H1 (cell line): ENCODE measurements at regions not wholly inside any gene's neighbourhood (a gene's known extent, or its start where the extent isn't known, plus 50 kb on each side); places are given as distances from the start of the nearest gene placed in this dataset.

ENCODE experiments used
- CTCF ChIA-PET: fragments of 300-600 bp; sonication (Branson Sonifier 250); formaldehyde crosslinking; loops from one replicate; lab custom pipeline; 2021; ENCODE audit not compliant: partially characterized antibody; lab: Charles Lee
- POLR2A ChIA-PET: fragments of 300-600 bp; sonication (Branson Sonifier 250); formaldehyde crosslinking; loops from one replicate; lab custom pipeline; 2021; ENCODE audit warnings: inconsistent platforms; ENCODE audit not compliant: partially characterized antibody; lab: Charles Lee
- DNase-seq, 2 experiments: peaks; one replicate each; pipeline versions ENCODE4 v3.0.0 to v3.0.0-alpha.2; 2010 to 2022; ENCODE audit warnings: low spot score in 2 of 2, low read depth in 1 of 2, mixed read lengths in 1 of 2
- FAIRE-seq: peaks from 2 replicates; lab custom pipeline; 2011; peaks lifted over from hg19 to GRCh38; lab: Jason Lieb, UNC
- H2AFZ ChIP-seq: 2 replicates; pipeline ENCODE4 v1.8.1; 2012; ENCODE audit warnings: low read length, inconsistent platforms
- H2AK5ac ChIP-seq: 2 replicates; pipeline ENCODE4 v1.6.1; 2013; ENCODE audit warnings: low read depth, low read length
- H2BK120ac ChIP-seq: replicated peaks from 2 replicates; pipeline ENCODE3; 2013; ENCODE audit warnings: low read depth, low read length, inconsistent platforms
- H2BK12ac ChIP-seq: 2 replicates; pipeline ENCODE4 v1.6.1; 2013; ENCODE audit warnings: low read depth, low read length
- H2BK15ac ChIP-seq: 2 replicates; pipeline ENCODE4 v1.6.1; 2013; ENCODE audit warnings: low read length
- H2BK20ac ChIP-seq: 2 replicates; pipeline ENCODE4 v1.6.1; 2013; ENCODE audit warnings: low read length
- H2BK5ac ChIP-seq: 2 replicates; pipeline ENCODE4 v1.6.1; 2013; ENCODE audit warnings: low read depth, low read length
- H3K14ac ChIP-seq: 2 replicates; pipeline ENCODE4 v1.6.1; 2013; ENCODE audit warnings: inconsistent platforms; ENCODE audit not compliant: insufficient read length
- H3K18ac ChIP-seq: 2 replicates; pipeline ENCODE4 v1.6.1; 2013; ENCODE audit warnings: low read length; ENCODE audit errors: extremely low read depth
- H3K23ac ChIP-seq: 2 replicates; pipeline ENCODE4 v1.6.1; 2013; ENCODE audit warnings: inconsistent platforms; ENCODE audit not compliant: insufficient read length
- H3K23me2 ChIP-seq: 2 replicates; pipeline ENCODE4 v1.6.1; 2013; ENCODE audit warnings: low read depth, low read length
- H3K27ac ChIP-seq: 2 replicates; pipeline ENCODE4 v1.6.1; 2011; ENCODE audit warnings: low read depth, low read length, inconsistent platforms
- H3K27me3 ChIP-seq, 4 experiments: replicated peaks in 1 of 4; 1 replicate in 1 of 4; 2 replicates in 3 of 4; pipeline versions ENCODE4 v1.6.1 to v1.8.1; 2011 to 2013; ENCODE audit warnings: low read length in 3 of 4, mild to moderate bottlenecking in 3 of 4, inconsistent platforms in 2 of 4, mixed read lengths in 2 of 4, moderate library complexity in 1 of 4; ENCODE audit not compliant: control insufficient read depth in 3 of 4, insufficient read depth in 3 of 4; ENCODE audit errors: extremely low read depth in 1 of 4
- H3K36me3 ChIP-seq, 4 experiments: 2 replicates each; pipeline versions ENCODE4 v1.6.1 to v1.8.1; 2011 to 2013; ENCODE audit warnings: mild to moderate bottlenecking in 4 of 4, low read length in 3 of 4, moderate library complexity in 2 of 4, control low read depth in 1 of 4, inconsistent platforms in 1 of 4; ENCODE audit not compliant: insufficient read depth in 4 of 4, control insufficient read depth in 2 of 4
- H3K4ac ChIP-seq: replicated peaks from 2 replicates; pipeline ENCODE3; 2013; ENCODE audit warnings: low read length, low read depth, mixed read lengths, inconsistent platforms; ENCODE audit not compliant: insufficient read length
- H3K4me1 ChIP-seq, 4 experiments: replicated peaks in 1 of 4; 1 replicate in 1 of 4; 2 replicates in 3 of 4; pipeline versions ENCODE4 v1.6.1 to v1.8.1; 2011 to 2013; ENCODE audit warnings: low read length in 3 of 4, inconsistent platforms in 2 of 4, mixed read lengths in 1 of 4; ENCODE audit not compliant: insufficient read depth in 4 of 4, control insufficient read depth in 3 of 4
- H3K4me2 ChIP-seq, 2 experiments: 2 replicates each; pipeline versions ENCODE4 v1.6.1 to v1.8.1; 2011 to 2013; ENCODE audit warnings: low read depth in 2 of 2, low read length in 2 of 2, control low read depth in 1 of 2, inconsistent platforms in 1 of 2, mild to moderate bottlenecking in 1 of 2; ENCODE audit not compliant: insufficient read depth in 1 of 2
- H3K4me3 ChIP-seq, 4 experiments: fragments of 200-600, 300-600 bp in 1 of 4; sonication (generic), shearing (Covaris generic), sonication (Bioruptor Twin) in 1 of 4; 2 replicates each; pipeline versions ENCODE4 v1.5.1 to v1.8.1; 2011 to 2016; ENCODE audit warnings: low read length in 4 of 4, low read depth in 3 of 4, control low read depth in 2 of 4, inconsistent platforms in 2 of 4, mild to moderate bottlenecking in 2 of 4, mixed read lengths in 1 of 4, moderate library complexity in 1 of 4; ENCODE audit not compliant: insufficient read depth in 2 of 4; ENCODE audit errors: extremely low read depth in 1 of 4
- H3K56ac ChIP-seq: replicated peaks from 2 replicates; pipeline ENCODE3; 2013; ENCODE audit warnings: low read depth, mild to moderate bottlenecking, mixed read lengths, low read length, inconsistent platforms; ENCODE audit not compliant: insufficient read length
- H3K79me1 ChIP-seq: 2 replicates; pipeline ENCODE4 v1.6.1; 2013; ENCODE audit warnings: low read depth, low read length, control low read depth
- H3K79me2 ChIP-seq, 2 experiments: 2 replicates each; pipeline versions ENCODE4 v1.6.1 to v1.8.1; 2012 to 2013; ENCODE audit warnings: low read length in 2 of 2, mild to moderate bottlenecking in 2 of 2, inconsistent platforms in 1 of 2; ENCODE audit not compliant: insufficient read depth in 2 of 2, control insufficient read depth in 1 of 2
- H3K9ac ChIP-seq, 4 experiments: replicated peaks in 1 of 4; 1 replicate in 1 of 4; 2 replicates in 3 of 4; pipeline versions ENCODE4 v1.6.1 to v1.8.1; 2011 to 2013; ENCODE audit warnings: low read depth in 3 of 4, low read length in 3 of 4, control low read depth in 2 of 4, mild to moderate bottlenecking in 2 of 4, moderate library complexity in 2 of 4, inconsistent platforms in 1 of 4; ENCODE audit errors: extremely low read depth in 1 of 4
- H3K9me3 ChIP-seq, 2 experiments: 2 replicates each; pipeline versions ENCODE4 v1.6.1 to v1.8.1; 2012 to 2013; ENCODE audit warnings: mild to moderate bottlenecking in 2 of 2, moderate library complexity in 2 of 2, control low read depth in 1 of 2, inconsistent platforms in 1 of 2, low read depth in 1 of 2, low read length in 1 of 2, mixed read lengths in 1 of 2; ENCODE audit not compliant: insufficient read depth in 2 of 2
- H4K20me1 ChIP-seq, 2 experiments: replicated peaks in 1 of 2; 2 replicates each; pipeline versions ENCODE3 to v1.8.1; 2011 to 2013; ENCODE audit warnings: inconsistent platforms in 2 of 2, low read length in 2 of 2, mild to moderate bottlenecking in 1 of 2; ENCODE audit not compliant: insufficient read depth in 2 of 2, control insufficient read depth in 1 of 2
- H4K5ac ChIP-seq: 2 replicates; pipeline ENCODE4 v1.6.1; 2013; ENCODE audit warnings: low read length, low read depth, mixed read lengths, inconsistent platforms; ENCODE audit not compliant: insufficient read length
- H4K8ac ChIP-seq: 2 replicates; pipeline ENCODE4 v1.8.0; 2013; ENCODE audit warnings: mild to moderate bottlenecking, moderate library complexity, low read length, inconsistent platforms; ENCODE audit not compliant: insufficient read depth; ENCODE audit errors: extremely low read depth
- H4K91ac ChIP-seq: replicated peaks from 2 replicates; pipeline ENCODE3; 2013; ENCODE audit warnings: low read length, mixed read lengths, inconsistent platforms; ENCODE audit not compliant: insufficient read length
- ASH2L ChIP-seq: fragments of 200-600, 300-600 bp; sonication (generic); IDR thresholded peaks from one replicate; pipeline ENCODE4 v1.7.1; 2017; ENCODE audit warnings: low read length
- BRCA1 ChIP-seq: IDR thresholded peaks from 2 replicates; pipeline ENCODE4 v1.6.1; 2012; ENCODE audit warnings: low read depth, low read length, improper control_type of control experiment
- CHD2 ChIP-seq: IDR thresholded peaks from 2 replicates; pipeline ENCODE4 v1.6.1; 2012; ENCODE audit warnings: low read length, improper control_type of control experiment
- EZH2 ChIP-seq: fragments of 200-600 bp; sonication (generic); IDR thresholded peaks from 2 replicates; pipeline ENCODE4 v1.7.1; 2012; ENCODE audit warnings: low read depth, mild to moderate bottlenecking, moderate library complexity, low read length, inconsistent platforms; ENCODE audit not compliant: severe bottlenecking
- GTF2F1 ChIP-seq: IDR thresholded peaks from 2 replicates; pipeline ENCODE4 v1.6.1; 2012; ENCODE audit warnings: low read depth, low read length, improper control_type of control experiment, borderline replicate concordance
- HDAC6 ChIP-seq: IDR thresholded peaks from one replicate; pipeline ENCODE4 v1.7.1; 2012; ENCODE audit warnings: low read depth, mild to moderate bottlenecking, inconsistent platforms, low read length, moderate library complexity
- JUND ChIP-seq: IDR thresholded peaks from 2 replicates; pipeline ENCODE4 v1.6.1; 2011; ENCODE audit warnings: mild to moderate bottlenecking, improper control_type of control experiment, low read length
- MAFK ChIP-seq: IDR thresholded peaks from 2 replicates; pipeline ENCODE4 v1.6.1; 2012; ENCODE audit warnings: low read depth, mild to moderate bottlenecking, improper control_type of control experiment, low read length
- RBBP5 ChIP-seq: IDR thresholded peaks from 2 replicates; pipeline ENCODE4 v1.7.1; 2012; ENCODE audit warnings: low read depth, mild to moderate bottlenecking, inconsistent platforms, low read length, moderate library complexity, borderline replicate concordance
- RFX5 ChIP-seq: IDR thresholded peaks from 2 replicates; pipeline ENCODE4 v1.6.1; 2011; ENCODE audit warnings: low read depth, low read length, improper control_type of control experiment, borderline replicate concordance
- SP1 ChIP-seq: IDR thresholded peaks from 2 replicates; pipeline ENCODE4 v1.6.1; 2011; ENCODE audit warnings: low read depth, low read length
- WGBS, 2 experiments: shearing (Covaris generic) in 1 of 2; methylation state at CpG; one replicate each; pipeline versions ENCODE4 v1.1.6 to v1.1.7; 2013 to 2015; ENCODE audit warnings: low lambda C conversion rate in 2 of 2, mixed read lengths in 2 of 2, inconsistent platforms in 1 of 2, low coverage in 1 of 2, missing lambda C conversion rate in 1 of 2; ENCODE audit not compliant: insufficient replicate concordance in 2 of 2, insufficient coverage in 1 of 2, insufficient read length in 1 of 2; ENCODE audit errors: extremely low coverage in 1 of 2, missing lambda C conversion rate in 1 of 2; 5-methylcytosine and 5-hydroxymethylcytosine counted together
- TF ChIP-seq, protein P1 (sequence below): IDR thresholded peaks from 2 replicates; pipeline ENCODE4 v1.6.1; 2012; ENCODE audit warnings: low read length, inconsistent platforms

DNA sequence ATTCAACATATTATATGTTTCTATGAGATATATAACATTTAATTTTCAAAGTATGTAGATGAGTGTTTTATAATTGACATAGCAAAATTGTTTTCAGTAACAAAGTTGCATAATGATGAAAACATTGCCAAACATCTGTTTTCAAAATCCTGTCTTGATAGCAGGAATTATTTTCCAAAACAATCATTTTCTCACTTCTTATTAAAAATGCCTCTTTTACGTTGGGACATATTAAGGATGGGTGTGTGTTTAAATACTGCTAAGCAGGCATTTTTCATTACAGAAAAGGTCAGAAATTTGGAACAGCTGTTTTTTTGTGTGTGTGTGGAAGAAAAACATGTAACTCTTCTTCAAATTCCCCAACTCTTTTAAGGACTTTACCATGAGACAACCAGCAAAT, 452.0 kb downstream of the SPRY1 start:
- no peak overlapping the region for H4K91ac ChIP-seq
- H3K23me2 ChIP-seq = no peaks in the 10 kb centered on the region
- TF ChIP-seq MAFK = no peak
- TF ChIP-seq ASH2L = no peak
- no peak for TF ChIP-seq JUND
- TF ChIP-seq RFX5 = no peak
- no peak for TF ChIP-seq RBBP5
- TF ChIP-seq CHD2 = no peak
- no peak for TF ChIP-seq BRCA1
- TF ChIP-seq, protein P1, sequence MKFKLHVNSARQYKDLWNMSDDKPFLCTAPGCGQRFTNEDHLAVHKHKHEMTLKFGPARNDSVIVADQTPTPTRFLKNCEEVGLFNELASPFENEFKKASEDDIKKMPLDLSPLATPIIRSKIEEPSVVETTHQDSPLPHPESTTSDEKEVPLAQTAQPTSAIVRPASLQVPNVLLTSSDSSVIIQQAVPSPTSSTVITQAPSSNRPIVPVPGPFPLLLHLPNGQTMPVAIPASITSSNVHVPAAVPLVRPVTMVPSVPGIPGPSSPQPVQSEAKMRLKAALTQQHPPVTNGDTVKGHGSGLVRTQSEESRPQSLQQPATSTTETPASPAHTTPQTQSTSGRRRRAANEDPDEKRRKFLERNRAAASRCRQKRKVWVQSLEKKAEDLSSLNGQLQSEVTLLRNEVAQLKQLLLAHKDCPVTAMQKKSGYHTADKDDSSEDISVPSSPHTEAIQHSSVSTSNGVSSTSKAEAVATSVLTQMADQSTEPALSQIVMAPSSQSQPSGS = no peak
- no peak for TF ChIP-seq EZH2
- TF ChIP-seq SP1 = no peak
- TF ChIP-seq GTF2F1 = no peak
- no peak for TF ChIP-seq HDAC6

More for the DNA sequence above, 452.0 kb downstream of the SPRY1 start:
- Histone ChIP-seq H3K4me3 (no peak overlapping the region), H3K27me3 (no peaks in the 10 kb centered on the region), H3K36me3 (no peaks in the 10 kb centered on the region), H2BK20ac (no peak overlapping the region), H3K27ac (no peak overlapping the region), H4K5ac (no peak overlapping the region), H3K56ac (no peak overlapping the region), H2BK15ac (no peak overlapping the region), H2BK12ac (no peak overlapping the region), H3K4me1 (peaks cover 0 to 3% (median 0%) of the 10 kb centered on the region in 4 experiments; a peak in 1 of 7 replicates), H3K9ac (no peak overlapping the region), H3K9me3 (no peaks in the 10 kb centered on the region; a peak in 1 of 4 replicates), H3K23ac (no peak overlapping the region), H2BK5ac (no peak overlapping the region), H3K4me2 (no peak overlapping the region), H4K8ac (no peak overlapping the region), H2AK5ac (no peak overlapping the region), H2AFZ (no peak overlapping the region), H2BK120ac (no peak overlapping the region), H3K14ac (no peak overlapping the region), H3K79me2 (no peaks in the 10 kb centered on the region), H3K4ac (no peak overlapping the region), H4K20me1 (no peaks in the 10 kb centered on the region), H3K79me1 (no peaks in the 10 kb centered on the region), H3K18ac (no peak overlapping the region)
- WGBS, 2 experiments = 88% methylated on average over 1 of the region's 1 CpG; no CpG with 5 or more reads in 1 of the 2 experiments
- ChIA-PET POLR2A (no interaction called here), CTCF (no interaction called here)
- DNase-seq = no peak
- FAIRE-seq = no peak
